IPS-NIHi7 (cell line): ENCODE measurements at regions not wholly inside any gene's neighbourhood (a gene's known extent, or its start where the extent isn't known, plus 50 kb on each side); places are given as distances from the start of the nearest gene placed in this dataset.
A peak's percentile ranks its signal among the peaks of the same experiment; 100 is the strongest.

ENCODE experiments used
- DNase-seq: peaks from one replicate; pipeline ENCODE4 v3.0.0; 2012; ENCODE audit warnings: mixed read lengths; ENCODE audit errors: extremely low spot score

DNA sequence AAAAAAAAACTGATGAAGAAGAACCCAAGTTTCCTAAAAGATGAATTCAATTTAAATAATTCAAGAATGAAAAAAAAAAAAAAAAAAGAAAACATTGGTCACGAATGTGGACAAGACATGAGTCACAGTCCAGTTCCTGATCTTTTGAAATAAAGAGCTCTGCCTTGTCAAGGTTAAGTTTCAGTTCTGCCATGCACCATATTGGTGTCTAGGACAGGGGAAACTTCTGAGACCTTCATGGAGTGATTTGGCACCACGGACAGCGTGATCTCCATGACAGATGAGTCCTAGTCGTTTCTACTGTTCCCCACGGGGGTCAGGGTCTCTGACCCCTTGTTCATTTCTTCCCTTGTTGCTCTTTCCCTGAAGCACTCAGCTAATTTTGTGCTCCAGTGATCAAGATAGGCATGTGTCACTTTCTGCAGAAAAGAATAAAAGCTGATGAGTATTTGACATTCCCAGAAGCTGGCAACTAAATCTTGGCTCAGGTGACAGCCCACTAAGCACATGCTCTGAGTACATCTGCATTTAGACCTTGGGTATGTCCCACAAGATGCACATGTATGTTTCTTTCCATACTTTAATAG, 1159.7 kb downstream of the BCL11B start:
- no peak for DNase-seq

DNA sequence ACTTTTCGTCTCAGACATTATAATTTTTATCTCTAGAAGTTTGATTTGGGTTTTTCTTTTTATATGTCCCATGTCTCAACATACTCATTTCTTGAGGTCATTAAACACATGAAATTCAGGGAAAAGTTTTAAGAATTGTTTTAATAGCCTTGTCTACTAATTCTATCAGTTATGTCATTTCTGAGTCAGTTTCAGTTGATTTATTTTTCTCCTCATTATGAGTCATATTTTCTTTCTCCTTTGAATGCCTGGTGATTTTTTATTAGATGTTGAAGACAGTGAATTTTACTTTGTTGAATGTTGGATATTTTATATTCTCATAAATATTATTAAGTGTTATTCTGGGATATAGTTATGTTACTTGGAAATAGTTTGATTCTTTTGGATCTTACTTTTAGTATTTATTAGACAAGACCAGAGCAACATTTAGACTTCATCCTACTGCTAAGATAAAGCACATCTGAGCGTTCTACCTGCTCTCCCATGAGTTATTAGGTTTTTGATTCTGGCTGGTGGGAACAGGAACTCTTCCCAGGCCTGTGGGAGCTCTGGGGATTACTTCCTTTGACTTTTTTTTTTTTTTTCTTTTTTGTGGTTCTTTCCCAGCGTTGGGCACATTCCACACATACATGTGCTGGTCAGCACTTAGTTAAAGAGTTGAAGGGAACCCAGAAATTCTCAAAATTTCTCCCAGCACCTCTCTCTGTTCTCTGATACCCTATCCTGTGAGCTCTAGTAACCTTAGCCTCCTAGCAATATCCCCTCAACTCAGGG, 1157.7 kb downstream of the BCL11B start:
- DNase-seq, result no peak

DNA sequence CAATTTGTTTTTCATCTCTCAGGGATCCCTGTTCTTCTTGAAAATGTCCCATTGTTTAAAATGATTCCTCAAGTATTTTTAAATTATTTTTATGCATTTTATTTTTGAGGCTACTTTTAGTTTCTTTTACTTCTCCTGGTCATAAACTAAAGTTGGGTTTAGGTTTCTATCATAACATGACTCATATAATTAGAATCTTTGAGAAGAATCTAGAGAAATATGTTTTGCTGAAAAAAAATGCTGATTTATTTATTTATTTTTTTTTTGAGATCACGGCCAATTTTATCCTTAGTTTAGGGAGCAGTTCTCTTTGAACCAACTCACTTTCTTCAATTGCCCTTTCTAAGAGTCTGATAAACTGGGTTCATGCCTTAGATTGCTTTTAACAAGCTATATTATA, 1157.1 kb downstream of the BCL11B start:
- no peak for DNase-seq

DNA sequence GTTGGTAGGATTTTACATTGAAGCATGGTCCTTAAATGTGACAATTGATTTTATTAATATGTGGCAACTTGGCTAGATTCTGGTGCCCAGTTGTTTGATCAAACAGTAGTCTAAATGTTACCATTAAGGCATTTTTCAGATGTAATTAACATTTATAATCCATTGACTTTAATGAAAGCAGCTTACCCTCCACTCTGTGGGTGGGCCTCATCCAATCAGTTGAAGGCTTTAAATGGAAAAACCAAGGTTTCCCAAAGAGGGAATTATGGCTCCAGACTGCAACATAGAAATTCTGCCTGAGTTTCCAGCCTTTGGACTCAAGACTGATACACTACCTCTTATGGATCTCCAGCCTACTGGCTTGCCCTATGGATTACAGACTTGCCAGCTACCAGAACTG, 1153.2 kb downstream of the BCL11B start:
- DNase-seq, result no peak

DNA sequence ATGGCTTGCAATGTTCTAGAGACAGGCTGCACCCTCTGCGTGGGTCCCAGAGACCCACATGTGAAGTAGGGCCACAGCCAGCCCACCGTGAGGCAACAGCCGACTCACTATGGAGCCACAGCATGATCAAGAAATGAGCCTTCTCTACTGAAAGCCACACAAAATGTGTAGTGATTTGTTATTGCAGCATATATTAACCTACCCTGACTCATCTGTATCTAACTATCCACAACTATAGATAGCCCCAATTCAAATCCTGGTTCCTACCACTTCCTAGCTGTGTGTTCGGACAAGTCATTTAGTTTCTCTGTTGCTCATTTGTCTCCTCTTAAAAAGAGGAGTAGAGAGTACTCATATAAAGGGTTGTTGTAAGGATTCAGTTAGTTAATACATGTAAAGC, 1152.3 kb downstream of the BCL11B start:
- no peak for DNase-seq

DNA sequence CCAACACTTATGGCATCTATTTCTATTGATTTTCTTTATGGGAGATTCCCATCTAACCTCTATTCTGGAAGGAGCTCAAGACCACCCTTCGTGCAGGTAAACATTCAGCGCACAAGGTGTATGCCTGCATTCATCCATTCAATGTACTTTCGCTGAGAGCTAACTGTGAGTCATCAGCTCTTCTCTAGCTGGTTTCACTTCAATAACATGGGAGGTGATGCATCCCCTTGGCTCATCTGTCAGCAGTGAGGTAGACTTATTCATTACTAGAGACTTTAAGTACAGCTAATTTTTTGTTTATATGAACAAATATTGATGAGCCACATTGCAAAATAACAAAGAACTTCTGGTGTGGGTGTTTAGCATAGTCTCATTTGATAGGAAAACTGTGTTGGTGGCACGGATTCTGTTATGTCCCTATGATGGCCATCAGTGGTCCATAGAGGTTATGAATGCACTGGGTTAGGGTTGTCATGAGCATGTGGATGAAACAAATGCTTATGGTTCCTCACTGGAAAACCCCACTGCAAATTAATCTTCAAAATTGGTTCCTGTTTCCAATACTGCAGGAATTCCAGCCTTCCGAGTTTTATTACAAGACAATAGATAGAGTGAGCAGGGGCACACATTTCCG, 1151.0 kb downstream of the BCL11B start:
- DNase-seq, result no peak

DNA sequence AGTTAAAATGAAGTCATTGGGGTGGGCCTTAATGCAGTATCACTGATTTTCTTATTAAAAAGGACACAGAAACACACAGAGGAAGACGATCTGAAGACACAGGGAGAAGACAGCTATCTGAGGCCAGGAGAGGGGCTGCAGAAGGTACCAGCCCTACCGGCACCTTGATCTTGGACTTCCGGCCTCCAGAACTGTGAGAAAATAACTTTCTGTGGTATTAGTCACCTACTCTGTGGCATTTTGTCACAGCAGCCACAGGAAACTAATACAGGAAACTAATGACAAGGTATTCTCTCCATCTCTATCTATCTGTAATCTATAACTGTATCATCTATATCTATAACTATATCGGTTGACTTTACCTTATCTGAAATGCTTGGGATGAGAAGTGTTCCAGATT, 1149.5 kb downstream of the BCL11B start:
- no peak for DNase-seq

DNA sequence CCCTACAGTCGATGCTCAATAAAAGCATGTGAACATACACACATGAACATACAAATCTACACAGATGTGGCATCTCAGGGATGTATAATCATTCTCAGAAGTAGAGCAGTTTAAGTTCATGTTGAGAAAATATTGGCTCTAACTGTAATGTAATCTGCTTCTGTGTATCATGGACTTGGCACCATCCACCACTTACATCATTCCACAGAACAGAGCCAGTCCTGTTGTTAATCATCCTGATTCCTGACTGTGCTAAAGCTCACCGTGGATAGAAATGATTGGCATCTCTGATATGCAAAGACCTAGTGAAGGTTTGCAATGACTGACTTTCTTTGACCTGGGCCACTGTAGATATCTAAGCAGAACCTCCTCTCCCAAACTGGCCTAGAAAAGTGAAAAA, 1141.3 kb downstream of the BCL11B start:
- DNase-seq, result no peak

DNA sequence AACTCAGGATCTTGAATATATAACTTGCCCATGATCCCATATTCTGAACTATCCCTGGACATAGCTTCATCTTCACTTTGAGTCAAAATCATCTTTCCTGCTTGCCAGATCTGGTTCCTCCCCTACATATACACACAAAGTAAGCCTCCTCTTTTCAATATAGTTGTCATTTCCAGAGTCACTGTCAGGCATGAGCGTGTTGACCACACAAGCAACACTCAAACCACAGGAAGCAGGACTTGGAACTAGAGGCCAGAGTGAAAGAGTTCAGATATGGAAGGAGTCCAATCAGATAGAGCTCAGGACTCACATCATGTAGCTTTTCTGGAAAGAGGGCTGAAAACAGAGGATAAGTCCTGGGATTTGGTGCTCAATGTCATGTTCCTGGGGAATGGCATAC, 1140.6 kb downstream of the BCL11B start:
- no peak for DNase-seq

DNA sequence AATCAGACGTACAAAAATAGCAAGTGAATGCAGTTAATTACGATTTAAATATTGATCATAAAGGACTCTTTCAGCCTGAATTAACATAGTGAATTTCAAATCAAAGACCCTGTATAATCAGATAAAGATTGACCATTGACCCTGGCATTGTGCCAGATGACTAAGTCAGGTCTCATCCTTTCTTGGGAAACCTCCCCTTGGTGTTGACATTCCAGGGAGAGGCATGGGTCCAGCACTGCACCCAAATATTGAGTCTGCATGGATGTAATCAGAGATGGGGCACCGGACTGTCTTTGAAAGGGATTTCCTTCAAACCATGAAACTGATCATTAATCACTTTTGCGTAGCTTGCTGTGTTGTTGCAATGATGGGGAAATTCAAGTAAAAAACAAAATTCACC, 1138.2 kb downstream of the BCL11B start:
- no peak for DNase-seq

DNA sequence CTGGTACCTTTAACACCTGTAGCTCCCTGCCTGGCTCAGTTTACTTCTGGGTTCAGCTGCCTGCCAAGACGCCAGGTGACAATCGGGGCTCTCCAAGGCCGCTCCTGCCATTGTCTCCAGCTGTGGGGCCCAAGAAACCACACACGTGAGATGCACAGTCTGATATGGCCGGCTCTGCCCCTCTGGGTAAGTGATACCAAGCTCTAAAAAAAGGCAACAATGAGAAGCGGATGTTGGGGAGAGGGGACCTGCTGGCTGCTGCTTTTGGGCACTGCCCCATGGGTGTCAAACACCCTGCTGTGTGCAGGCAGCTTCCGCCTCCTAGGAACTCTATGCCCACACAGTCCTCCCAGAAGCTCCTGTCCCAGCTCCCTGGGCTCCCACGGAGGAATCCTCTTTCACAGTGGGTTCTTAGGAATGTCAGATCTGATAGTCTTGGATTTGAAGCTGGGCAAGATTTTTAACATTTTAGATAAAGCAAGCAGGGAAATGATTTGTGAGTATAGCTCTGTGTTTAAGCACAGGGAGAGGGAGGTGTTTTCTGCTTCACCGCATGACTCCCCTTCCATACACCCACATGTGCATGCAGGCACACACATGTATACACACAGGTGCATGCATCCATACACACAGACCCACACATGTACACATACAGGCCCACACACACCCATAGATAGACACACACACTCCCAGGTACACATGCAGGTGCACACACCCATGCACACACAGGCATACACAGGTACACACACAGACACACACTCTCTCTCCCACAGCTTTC, 1135.8 kb downstream of the BCL11B start:
- DNase-seq, result no peak

DNA sequence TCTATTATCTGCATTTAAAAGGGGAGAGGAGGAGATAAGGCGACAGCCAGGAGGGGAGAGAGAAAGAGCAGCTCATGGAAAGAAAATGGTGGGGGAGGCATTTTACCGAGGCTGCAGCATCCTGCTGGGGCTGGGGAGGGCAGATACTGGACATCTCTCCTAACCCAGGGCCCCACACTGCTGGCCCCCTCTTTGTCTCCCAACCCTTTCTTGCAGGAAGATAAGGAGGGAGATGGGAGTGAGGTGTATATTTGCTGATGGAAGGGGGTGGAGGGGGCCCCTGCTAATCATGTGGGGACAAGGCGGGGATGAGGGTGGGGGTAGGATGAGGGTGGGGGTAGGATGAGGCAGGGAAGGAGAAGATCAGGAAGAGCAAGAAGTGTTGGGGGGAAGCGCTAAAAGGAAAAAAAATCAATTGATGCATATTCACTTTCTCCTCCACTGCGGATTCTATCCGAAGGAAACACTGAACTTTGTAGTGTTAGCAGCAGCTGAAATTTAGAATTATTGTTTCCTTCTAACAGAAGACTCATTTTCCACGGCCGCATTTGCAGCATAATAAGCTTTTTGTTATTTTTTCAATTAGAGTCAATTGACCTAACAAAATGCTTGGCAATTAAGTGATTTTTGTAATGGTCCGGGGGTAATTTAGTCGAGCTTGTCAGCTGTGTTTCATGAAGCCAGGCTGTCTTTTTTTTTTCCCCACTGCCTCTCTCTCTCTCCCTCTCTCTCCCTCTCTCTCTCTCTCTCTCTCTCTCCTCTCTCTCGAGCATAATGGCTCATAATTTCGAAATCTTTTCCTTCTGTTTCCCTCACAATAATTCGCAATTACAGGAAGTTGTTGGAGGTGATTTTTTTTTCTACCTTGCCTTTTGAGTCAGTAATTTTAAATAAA, 1134.6 kb downstream of the BCL11B start:
- no peak for DNase-seq

DNA sequence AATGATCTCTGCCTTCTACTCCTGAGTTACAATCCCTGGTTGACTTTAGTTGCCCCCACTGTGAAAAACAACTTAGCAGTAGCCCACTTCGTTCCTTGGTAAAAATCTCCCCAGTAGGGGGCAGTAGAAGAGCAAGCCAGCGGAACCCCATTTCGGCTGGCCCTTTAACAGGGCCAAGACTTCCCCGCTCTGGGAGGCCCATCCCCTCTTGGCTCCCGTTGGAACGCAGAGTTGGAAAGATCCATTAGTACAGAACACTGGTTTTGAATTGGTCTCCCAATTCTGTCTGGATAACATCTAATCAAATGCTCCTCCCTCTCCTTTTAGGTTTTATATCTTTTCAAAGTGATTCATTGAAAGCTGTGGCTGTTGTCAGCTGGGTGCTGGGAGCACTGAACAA, 1133.3 kb downstream of the BCL11B start:
- peak; percentile 79 for DNase-seq

DNA sequence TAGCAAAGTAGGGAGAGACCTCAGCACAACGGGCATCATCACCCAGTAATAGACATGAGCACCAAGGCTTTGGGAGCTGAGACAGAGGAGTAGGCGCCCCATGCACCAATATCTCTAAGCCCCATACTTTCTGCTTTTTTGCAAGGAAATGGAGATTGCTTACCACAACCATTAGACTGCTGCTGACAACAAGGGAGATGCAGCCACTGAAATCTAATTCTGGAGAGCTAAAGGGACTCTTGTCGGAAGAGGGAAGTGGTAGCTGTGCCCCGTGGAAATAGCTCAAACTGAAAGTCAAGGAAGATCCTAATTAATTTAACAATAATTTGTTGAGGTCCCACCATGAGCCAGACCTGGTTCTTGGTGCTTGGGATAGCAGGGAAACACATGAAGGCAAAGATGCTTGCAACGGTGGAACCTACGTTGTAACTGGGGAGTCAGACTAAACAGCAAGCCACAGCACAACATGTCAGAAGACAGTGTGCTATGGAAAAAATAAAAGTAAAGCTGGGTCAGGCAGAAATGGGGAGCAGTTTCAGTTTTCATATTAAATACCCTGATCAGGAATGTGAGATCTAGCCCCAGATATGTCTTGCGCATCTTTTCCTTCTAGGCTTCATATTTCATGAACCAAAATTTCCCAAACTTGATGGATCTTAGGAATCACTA, 1131.0 kb downstream of the BCL11B start:
- DNase-seq, result no peak

DNA sequence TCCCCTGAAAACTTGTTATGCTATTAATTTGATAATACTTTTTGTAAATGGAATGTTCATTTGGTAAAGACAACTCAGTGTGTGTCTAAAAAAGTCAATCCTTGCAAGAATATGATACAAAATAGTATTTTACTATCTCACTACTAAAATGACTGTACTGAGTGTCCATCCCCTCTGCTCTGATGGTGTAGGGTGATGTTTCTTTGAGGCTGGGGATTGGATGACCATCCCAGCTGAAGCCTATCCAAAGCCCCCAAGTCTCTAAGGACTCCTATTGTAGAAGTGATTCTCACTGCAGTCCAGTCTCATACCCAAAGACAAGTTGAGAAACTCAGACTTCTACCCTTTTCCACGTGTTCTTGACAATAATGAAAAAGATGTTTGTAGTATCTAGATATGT, 1128.4 kb downstream of the BCL11B start:
- DNase-seq, result no peak

DNA sequence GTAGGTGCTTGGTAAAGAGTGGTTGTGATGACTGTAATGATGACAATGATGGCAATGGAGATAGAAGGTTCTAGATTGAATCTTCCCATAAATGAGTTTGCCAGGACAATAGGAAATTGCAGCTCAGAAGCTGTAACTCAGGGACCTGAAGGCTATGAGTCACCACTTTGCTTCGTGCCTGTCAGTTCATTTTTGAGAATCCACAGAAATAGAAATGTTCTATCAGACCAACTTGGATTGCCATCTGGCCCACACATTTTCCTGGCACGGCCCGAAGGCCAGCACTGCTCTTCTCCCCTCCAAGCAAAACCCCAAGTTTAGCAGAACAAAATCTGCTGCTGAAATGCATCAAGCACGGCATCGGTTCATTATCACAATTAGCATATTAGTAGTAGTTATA, 1127.0 kb downstream of the BCL11B start:
- no peak for DNase-seq

DNA sequence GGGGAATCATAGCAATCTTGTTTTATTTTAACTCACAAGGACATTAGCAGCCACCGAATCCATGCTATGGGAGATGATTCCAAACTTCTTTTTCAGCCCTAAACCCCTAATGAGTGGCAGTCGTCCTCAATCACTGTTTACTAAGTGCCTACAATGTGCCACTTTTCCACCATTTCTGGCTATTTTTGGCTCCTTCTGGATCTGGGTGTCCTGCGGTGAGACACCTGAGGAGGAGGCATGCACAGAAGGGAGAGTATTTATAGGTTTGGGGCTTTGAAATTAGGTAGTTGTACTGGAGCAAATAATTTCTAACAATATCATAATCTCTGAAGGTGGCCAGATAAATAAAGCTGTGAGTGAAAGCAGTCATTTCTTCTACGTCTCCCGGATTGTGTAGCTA, 1125.6 kb downstream of the BCL11B start:
- DNase-seq, result no peak

DNA sequence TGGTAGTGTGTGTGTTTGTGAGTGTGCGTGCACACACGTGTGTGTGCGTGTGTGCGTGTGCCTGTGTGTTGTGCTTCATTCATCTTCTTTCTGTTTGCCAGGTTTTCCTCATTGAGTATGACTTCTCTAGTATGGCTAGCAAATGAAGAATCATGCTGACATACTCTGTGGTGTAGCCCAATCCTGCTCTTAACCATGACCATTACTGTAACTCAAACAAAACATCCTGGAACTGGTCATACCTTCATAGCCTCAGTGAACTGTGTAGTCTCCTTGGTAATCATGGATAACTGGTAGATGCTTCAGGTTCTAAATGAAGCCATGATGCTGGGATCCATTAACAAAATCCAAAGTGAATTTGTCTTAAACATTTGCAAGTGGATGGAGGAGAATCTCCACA, 1117.7 kb downstream of the BCL11B start:
- DNase-seq, result no peak

DNA sequence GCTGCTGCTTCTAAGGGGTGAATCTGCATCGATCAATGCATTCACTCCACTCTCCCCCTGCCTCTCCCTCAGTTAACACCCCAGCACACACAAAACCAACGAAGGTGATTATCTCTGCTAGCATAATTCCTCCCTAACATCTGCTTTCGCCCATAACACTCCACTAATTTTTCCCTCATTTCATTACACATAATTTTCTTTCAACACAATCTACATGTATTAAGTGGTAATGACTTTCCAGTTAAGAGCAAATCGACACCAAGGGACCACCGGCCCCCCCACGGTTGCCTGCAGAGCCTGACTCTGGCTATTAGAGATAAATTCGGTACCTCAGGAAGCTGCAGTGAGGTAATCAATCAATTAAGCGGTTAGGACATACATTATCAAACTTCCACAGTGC, 1115.6 kb downstream of the BCL11B start:
- DNase-seq, result no peak

DNA sequence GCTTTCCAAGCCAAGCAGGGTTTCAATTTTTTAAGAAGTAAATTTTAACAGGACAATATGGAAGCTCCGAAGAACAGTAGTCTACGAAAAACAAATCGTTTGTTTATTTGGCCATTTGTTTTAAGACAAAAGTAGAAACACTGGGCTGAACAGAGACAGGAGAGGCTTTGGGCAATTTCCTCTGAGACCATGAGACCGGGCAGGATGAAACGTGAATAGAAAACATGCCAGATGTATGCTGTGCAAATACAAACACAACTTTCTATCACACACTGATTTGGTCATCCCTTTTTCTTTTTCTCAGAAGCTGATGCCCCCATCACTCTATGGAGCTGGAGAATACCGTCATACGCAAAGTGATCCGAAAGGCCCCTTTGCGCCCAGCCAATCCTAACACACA, 1111.1 kb downstream of the BCL11B start:
- DNase-seq, result no peak

DNA sequence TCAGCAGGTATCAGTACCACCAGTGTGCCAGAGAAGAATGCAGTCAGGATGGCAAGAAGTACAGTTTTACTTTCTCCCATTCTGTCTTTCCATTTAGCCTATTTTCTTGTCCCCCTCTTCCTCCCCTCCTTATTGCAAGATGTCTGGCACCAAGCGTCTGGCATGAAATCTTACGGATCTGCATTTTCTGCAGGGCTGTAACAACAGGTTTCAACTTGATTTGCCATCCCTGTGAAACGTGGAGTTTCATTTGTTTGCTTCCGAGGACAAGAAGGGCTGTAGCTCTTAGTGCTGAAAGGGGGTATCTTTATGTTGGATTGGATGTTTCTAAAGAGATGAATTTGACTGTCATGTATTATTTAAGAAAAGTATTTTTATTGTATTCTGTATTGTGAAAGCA, 1110.6 kb downstream of the BCL11B start:
- DNase-seq, result no peak
